H9 (cell line): ENCODE measurements at regions not wholly inside any gene's neighbourhood (a gene's known extent, or its start where the extent isn't known, plus 50 kb on each side); places are given as distances from the start of the nearest gene placed in this dataset.

ENCODE experiments used
- DNase-seq: peaks from one replicate; pipeline ENCODE4 v3.0.0-alpha.2; 2017
- H2AFZ ChIP-seq: one replicate; pipeline ENCODE4 v1.6.1; 2013; ENCODE audit warnings: mild to moderate bottlenecking, low read length, control low read depth, moderate library complexity
- H2AK5ac ChIP-seq: 2 replicates; pipeline ENCODE4 v1.6.1; 2013; ENCODE audit warnings: low read length, control low read depth, mixed read lengths; ENCODE audit not compliant: insufficient read length
- H2BK120ac ChIP-seq: one replicate; pipeline ENCODE4 v1.6.1; 2013; ENCODE audit warnings: low read depth, mild to moderate bottlenecking, low read length, control low read depth, inconsistent platforms; ENCODE audit not compliant: poor library complexity, severe bottlenecking
- H2BK12ac ChIP-seq: 2 replicates; pipeline ENCODE4 v1.6.1; 2013; ENCODE audit warnings: low read length, control low read depth, mixed read lengths, low read depth; ENCODE audit not compliant: insufficient read length
- H2BK15ac ChIP-seq: 2 replicates; pipeline ENCODE4 v1.6.1; 2013; ENCODE audit warnings: low read depth, low read length, control low read depth
- H2BK20ac ChIP-seq: one replicate; pipeline ENCODE4 v1.6.1; 2013; ENCODE audit warnings: low read depth, mild to moderate bottlenecking, low read length, control low read depth, inconsistent platforms; ENCODE audit not compliant: poor library complexity, severe bottlenecking
- H2BK5ac ChIP-seq: 2 replicates; pipeline ENCODE4 v1.6.1; 2013; ENCODE audit warnings: low read length, control low read depth, mixed read lengths; ENCODE audit not compliant: insufficient read length
- H3K14ac ChIP-seq: 2 replicates; pipeline ENCODE4 v1.6.1; 2013; ENCODE audit warnings: low read length, control low read depth; ENCODE audit not compliant: insufficient read depth
- H3K18ac ChIP-seq: 2 replicates; pipeline ENCODE4 v1.6.1; 2013; ENCODE audit warnings: low read depth, mild to moderate bottlenecking, mixed read lengths, low read length, control low read depth; ENCODE audit not compliant: insufficient read length
- H3K23ac ChIP-seq: 2 replicates; pipeline ENCODE4 v1.6.1; 2013; ENCODE audit warnings: low read length, control low read depth, mixed read lengths, low read depth; ENCODE audit not compliant: insufficient read length
- H3K23me2 ChIP-seq: 2 replicates; pipeline ENCODE4 v1.6.1; 2013; ENCODE audit warnings: low read depth, mild to moderate bottlenecking, mixed read lengths, low read length, control low read depth; ENCODE audit not compliant: insufficient read length, poor library complexity, severe bottlenecking
- H3K27ac ChIP-seq: 2 replicates; pipeline ENCODE4 v1.5.1; 2013; ENCODE audit warnings: low read length, control low read depth, mixed read lengths, low read depth; ENCODE audit not compliant: insufficient read length
- H3K27me3 ChIP-seq: 2 replicates; pipeline ENCODE4 v1.6.1; 2013; ENCODE audit warnings: low read length, control low read depth, inconsistent platforms; ENCODE audit not compliant: insufficient read depth
- H3K4ac ChIP-seq: 2 replicates; pipeline ENCODE4 v1.6.1; 2013; ENCODE audit warnings: low read depth, mild to moderate bottlenecking, control low read depth, inconsistent platforms, low read length, moderate library complexity
- H3K4me1 ChIP-seq: 2 replicates; pipeline ENCODE4 v1.6.1; 2013; ENCODE audit warnings: low read length, control low read depth, inconsistent platforms; ENCODE audit not compliant: insufficient read depth
- H3K4me2 ChIP-seq: 2 replicates; pipeline ENCODE4 v1.6.1; 2013; ENCODE audit warnings: low read length, control low read depth, mixed read lengths; ENCODE audit not compliant: insufficient read length, insufficient read depth
- H3K56ac ChIP-seq: 2 replicates; pipeline ENCODE4 v1.6.1; 2013; ENCODE audit warnings: low read depth, mild to moderate bottlenecking, mixed read lengths, low read length, control low read depth; ENCODE audit not compliant: insufficient read length
- H3K79me1 ChIP-seq: 2 replicates; pipeline ENCODE4 v1.6.1; 2013; ENCODE audit warnings: low read depth, mild to moderate bottlenecking, moderate library complexity, low read length, control low read depth, inconsistent platforms; ENCODE audit not compliant: insufficient read depth, poor library complexity, severe bottlenecking
- H3K79me2 ChIP-seq: 2 replicates; pipeline ENCODE4 v1.6.1; 2013; ENCODE audit warnings: low read length, control low read depth, inconsistent platforms; ENCODE audit not compliant: insufficient read depth
- H3K9ac ChIP-seq: 2 replicates; pipeline ENCODE4 v1.6.1; 2013; ENCODE audit warnings: low read length, control low read depth, mixed read lengths; ENCODE audit not compliant: insufficient read length; ENCODE audit errors: extremely low read depth
- H3K9me3 ChIP-seq: one replicate; pipeline ENCODE4 v1.6.1; 2013; ENCODE audit warnings: low read depth, low read length, inconsistent platforms; ENCODE audit not compliant: control insufficient read depth
- H3T11ph ChIP-seq: one replicate; pipeline ENCODE4 v1.6.1; 2013; ENCODE audit warnings: mild to moderate bottlenecking, low read length, control low read depth, inconsistent platforms
- H4K20me1 ChIP-seq: one replicate; pipeline ENCODE4 v1.6.1; 2013; ENCODE audit not compliant: control insufficient read depth, insufficient read length, insufficient read depth
- H4K5ac ChIP-seq: 2 replicates; pipeline ENCODE4 v1.6.1; 2013; ENCODE audit warnings: low read depth, mild to moderate bottlenecking, mixed read lengths, low read length, control low read depth; ENCODE audit not compliant: insufficient read length
- H4K8ac ChIP-seq: replicated peaks from 2 replicates; pipeline ENCODE4 v1.6.1; 2013; ENCODE audit warnings: low read length, control low read depth, mixed read lengths, low read depth; ENCODE audit not compliant: insufficient read length
- H4K91ac ChIP-seq: 2 replicates; pipeline ENCODE4 v1.6.1; 2013; ENCODE audit warnings: low read depth, mild to moderate bottlenecking, moderate library complexity, mixed read lengths, low read length, control low read depth; ENCODE audit not compliant: insufficient read length
- H3K27ac Mint-ChIP-seq, 3 experiments: 2 replicates in 2 of 3; 3 replicates in 1 of 3; pipeline ENCODE4 v1.8.0; 2020 to 2021; ENCODE audit warnings: mixed read lengths in 3 of 3, mild to moderate bottlenecking in 1 of 3, moderate library complexity in 1 of 3
- H3K27me3 Mint-ChIP-seq: 2 replicates; pipeline ENCODE4 v1.8.0; 2021; ENCODE audit warnings: low read depth, mild to moderate bottlenecking, moderate library complexity, mixed read lengths
- H3K36me3 Mint-ChIP-seq, 3 experiments: 2 replicates in 2 of 3; 3 replicates in 1 of 3; pipeline ENCODE4 v1.8.0; 2020 to 2021; ENCODE audit warnings: low read depth in 3 of 3, mixed read lengths in 3 of 3; ENCODE audit not compliant: insufficient read depth in 1 of 3
- H3K4me1 Mint-ChIP-seq, 2 experiments: 2 replicates each; pipeline ENCODE4 v1.8.0; 2020; ENCODE audit warnings: mixed read lengths in 2 of 2
- H3K4me3 Mint-ChIP-seq, 2 experiments: 2 replicates in 1 of 2; 3 replicates in 1 of 2; pipeline ENCODE4 v1.8.0; 2020 to 2021; ENCODE audit warnings: mild to moderate bottlenecking in 2 of 2, mixed read lengths in 2 of 2, moderate library complexity in 1 of 2
- H3K9me3 Mint-ChIP-seq, 2 experiments: 2 replicates in 1 of 2; 3 replicates in 1 of 2; pipeline ENCODE4 v1.8.0; 2020; ENCODE audit warnings: mild to moderate bottlenecking in 2 of 2, mixed read lengths in 2 of 2, moderate library complexity in 1 of 2
- WGBS: extraction: QIAGEN DNeasy Blood & Tissue Kit; methylation state at CpG from one replicate; pipeline ENCODE4 v1.1.7; 2013; ENCODE audit warnings: missing lambda C conversion rate, low lambda C conversion rate, mixed read lengths; ENCODE audit not compliant: insufficient read length; ENCODE audit errors: extremely low coverage; 5-methylcytosine and 5-hydroxymethylcytosine counted together
- TF ChIP-seq, protein P1 (sequence below): fragments of 200-600 bp; sonication (generic); conservative IDR thresholded peaks from 3 replicates; pipeline ENCODE4 v1.8.0; 2021; ENCODE audit warnings: antibody characterized with exemption, mild to moderate bottlenecking

GRCh38 chr10:44164251-44164956, 220.5 kb downstream of the CXCL12 start:
- no CpG with 5 or more reads among the region's 3 CpGs for WGBS
- Histone ChIP-seq H3K27me3 (no peaks in the 10 kb centered on the region), H4K5ac (no peak overlapping the region), H4K20me1 (no peaks in the 10 kb centered on the region), H3K4ac (no peak overlapping the region), H3K23me2 (no peaks in the 10 kb centered on the region), H2BK5ac (no peak overlapping the region), H3K27ac (no peak overlapping the region), H3K9ac (no peak overlapping the region), H3K18ac (no peak overlapping the region), H4K91ac (no peak overlapping the region), H3K79me2 (no peaks in the 10 kb centered on the region; the same call in 1 of the 2 replicates), H3K4me2 (no peak overlapping the region), H3K9me3 (no peaks in the 10 kb centered on the region), H2BK20ac (no peak overlapping the region), H2BK12ac (no peak overlapping the region), H3K4me1 (no peaks in the 10 kb centered on the region), H3T11ph (no peak overlapping the region), H3K56ac (no peak overlapping the region), H2BK15ac (no peak overlapping the region), H2AFZ (no peak overlapping the region), H3K23ac (no peak overlapping the region), H3K14ac (no peak overlapping the region), H4K8ac (no peak overlapping the region), H3K79me1 (no peaks in the 10 kb centered on the region), H2BK120ac (no peak overlapping the region), H2AK5ac (no peak overlapping the region)
- DNase-seq = no peak
- no peak overlapping the region for H3K4me3 Mint-ChIP-seq
- TF ChIP-seq, protein P1, sequence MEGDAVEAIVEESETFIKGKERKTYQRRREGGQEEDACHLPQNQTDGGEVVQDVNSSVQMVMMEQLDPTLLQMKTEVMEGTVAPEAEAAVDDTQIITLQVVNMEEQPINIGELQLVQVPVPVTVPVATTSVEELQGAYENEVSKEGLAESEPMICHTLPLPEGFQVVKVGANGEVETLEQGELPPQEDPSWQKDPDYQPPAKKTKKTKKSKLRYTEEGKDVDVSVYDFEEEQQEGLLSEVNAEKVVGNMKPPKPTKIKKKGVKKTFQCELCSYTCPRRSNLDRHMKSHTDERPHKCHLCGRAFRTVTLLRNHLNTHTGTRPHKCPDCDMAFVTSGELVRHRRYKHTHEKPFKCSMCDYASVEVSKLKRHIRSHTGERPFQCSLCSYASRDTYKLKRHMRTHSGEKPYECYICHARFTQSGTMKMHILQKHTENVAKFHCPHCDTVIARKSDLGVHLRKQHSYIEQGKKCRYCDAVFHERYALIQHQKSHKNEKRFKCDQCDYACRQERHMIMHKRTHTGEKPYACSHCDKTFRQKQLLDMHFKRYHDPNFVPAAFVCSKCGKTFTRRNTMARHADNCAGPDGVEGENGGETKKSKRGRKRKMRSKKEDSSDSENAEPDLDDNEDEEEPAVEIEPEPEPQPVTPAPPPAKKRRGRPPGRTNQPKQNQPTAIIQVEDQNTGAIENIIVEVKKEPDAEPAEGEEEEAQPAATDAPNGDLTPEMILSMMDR = no peak
- no peaks in the 10 kb centered on the region for H3K36me3 Mint-ChIP-seq
- 0 out of 2 replicates have a peak, but pooled peaks cover 3% of the 10 kb centered on the region for H3K27me3 Mint-ChIP-seq
- H3K9me3 Mint-ChIP-seq = no peaks in the 10 kb centered on the region; a peak in 2 of 5 replicates
- peaks cover 3% of the 10 kb centered on the region in 2 experiments; a peak in 2 of 4 replicates for H3K4me1 Mint-ChIP-seq
- H3K27ac Mint-ChIP-seq = no peak overlapping the region
